ENCODE measurements at regions not wholly inside any gene's neighbourhood (a gene's known extent, or its start where the extent isn't known, plus 50 kb on each side); places are given as distances from the start of the nearest gene placed in this dataset.

GRCh38 chr11:116415095-116415494 lies 357.7 kb downstream of the BUD13 start:
- DNase-seq (ENCODE audit: low spot score): no peak
- in situ Hi-C loops (cut with HindIII; ENCODE audit: low sequenced_read_pairs): no loop called here

DNA sequence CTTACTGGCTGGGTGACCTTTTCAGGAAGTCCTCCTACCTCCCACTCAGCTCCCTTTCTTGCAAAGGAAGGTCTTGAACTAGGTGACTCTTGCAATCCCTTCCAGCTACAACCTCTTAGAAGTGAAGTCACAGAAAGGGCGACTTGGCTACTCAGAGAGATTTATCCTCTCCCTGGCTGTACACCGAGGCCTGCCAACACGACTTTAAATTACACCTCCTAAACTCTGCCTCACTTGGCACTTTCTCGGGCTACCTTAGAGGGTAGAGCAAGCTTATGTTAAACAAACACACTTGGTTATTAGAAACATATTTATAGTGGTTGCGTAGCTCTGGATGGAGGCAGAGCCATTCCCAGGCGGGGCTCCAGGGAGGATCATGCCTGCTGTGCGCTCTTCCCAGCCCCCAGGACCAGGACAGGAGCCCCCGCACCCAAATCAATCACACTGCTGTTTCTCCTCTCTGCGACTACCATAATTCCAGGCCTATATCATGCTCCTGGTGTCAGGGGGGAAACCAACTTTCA lies 358.4 kb downstream of the BUD13 start:
- in situ Hi-C loops (cut with HindIII; ENCODE audit: low sequenced_read_pairs): no loop called here
- DNase-seq (ENCODE audit: low spot score): no peak

GRCh38 chr11:116413301-116414242 lies 359.2 kb downstream of the BUD13 start:
- in situ Hi-C loops (cut with HindIII; ENCODE audit: low sequenced_read_pairs): no loop called here

DNA sequence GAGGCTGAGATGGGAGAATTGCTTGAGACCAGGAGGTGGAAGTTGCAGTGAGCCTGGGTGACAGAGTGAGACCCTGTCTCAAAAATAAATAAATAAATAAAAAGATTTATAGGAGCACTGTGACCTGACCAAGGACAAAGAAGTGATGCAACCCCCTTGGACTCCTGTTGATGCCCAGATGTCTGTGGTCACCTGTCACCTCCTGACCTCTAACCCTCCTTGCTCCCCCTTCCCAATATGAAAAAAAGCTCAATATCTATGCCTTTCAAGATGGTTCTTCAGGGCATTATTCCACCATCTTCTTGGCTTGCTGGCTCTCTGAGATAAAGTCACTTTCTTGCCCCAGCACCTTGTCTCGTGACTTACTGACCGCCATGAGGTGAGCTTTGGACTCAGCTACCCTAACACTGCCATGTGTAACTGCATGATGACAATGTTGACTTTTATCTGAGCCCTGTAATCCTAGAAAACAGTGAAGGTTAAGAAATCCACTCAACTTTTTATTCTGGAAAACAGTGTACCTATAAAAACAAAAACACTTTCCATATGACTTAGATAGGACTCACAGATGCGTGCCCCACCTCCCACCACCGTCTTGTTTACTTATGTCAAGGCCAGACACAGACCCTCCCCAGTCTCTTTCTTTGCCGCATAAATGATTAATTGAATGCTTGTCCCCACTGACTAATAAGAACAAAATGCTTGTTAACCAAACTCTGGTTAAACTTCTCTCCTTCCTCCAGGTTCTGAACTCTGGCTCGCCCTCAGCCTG lies 360.5 kb downstream of the BUD13 start:
- DNase-seq (ENCODE audit: low spot score): no peak

More at GRCh38 chr11:116413301-116414242, 359.2 kb downstream of the BUD13 start:
- DNase-seq (ENCODE audit: low spot score): no peak

GRCh38 chr11:116409238-116409637 lies 363.5 kb downstream of the BUD13 start:
- DNase-seq (ENCODE audit: low spot score): no peak
- in situ Hi-C loops (cut with HindIII; ENCODE audit: low sequenced_read_pairs): no loop called here

More for the DNA sequence above, 360.5 kb downstream of the BUD13 start:
- in situ Hi-C loops (cut with HindIII; ENCODE audit: low sequenced_read_pairs): no loop called here

DNA sequence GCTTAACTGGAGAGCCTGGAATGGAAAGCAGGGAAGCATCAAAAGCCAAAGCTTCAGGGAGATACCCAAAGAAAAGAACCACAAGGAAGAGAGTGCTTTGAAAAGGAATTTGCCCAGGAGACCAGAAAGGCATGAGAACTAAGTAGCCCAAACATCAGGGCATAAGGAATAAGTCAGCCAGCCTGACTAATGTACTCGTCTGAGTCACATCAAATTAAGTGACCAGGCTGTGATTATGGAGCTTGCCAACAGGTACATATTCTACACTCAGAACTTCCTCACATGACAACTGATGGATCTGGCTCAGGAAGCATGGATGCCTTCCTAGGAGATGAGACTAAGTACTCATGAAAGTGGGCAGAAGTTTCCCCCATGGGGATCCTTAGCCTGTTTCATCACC lies 366.7 kb downstream of the BUD13 start:
- no peak for DNase-seq (ENCODE audit: low spot score)
- in situ Hi-C loops (cut with HindIII; ENCODE audit: low sequenced_read_pairs): no loop called here

DNA sequence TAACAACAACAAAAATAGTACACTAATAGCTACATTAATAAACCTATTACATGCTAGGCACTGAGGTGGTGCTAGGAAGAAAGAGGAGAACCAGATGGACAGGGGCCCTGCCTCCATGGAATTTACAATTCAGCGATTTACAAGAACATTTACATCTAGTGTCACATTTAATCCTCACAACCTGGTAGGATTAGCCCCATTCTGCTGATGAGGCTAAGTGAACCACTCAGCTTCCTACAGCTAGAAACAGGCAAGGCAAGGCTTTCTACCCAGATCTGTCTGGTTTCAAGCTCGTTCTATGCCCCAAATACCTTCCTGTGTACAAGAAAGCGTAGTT lies 368.4 kb downstream of the BUD13 start:
- no peak for DNase-seq (ENCODE audit: low spot score)
- in situ Hi-C loops (cut with HindIII; ENCODE audit: low sequenced_read_pairs): no loop called here

DNA sequence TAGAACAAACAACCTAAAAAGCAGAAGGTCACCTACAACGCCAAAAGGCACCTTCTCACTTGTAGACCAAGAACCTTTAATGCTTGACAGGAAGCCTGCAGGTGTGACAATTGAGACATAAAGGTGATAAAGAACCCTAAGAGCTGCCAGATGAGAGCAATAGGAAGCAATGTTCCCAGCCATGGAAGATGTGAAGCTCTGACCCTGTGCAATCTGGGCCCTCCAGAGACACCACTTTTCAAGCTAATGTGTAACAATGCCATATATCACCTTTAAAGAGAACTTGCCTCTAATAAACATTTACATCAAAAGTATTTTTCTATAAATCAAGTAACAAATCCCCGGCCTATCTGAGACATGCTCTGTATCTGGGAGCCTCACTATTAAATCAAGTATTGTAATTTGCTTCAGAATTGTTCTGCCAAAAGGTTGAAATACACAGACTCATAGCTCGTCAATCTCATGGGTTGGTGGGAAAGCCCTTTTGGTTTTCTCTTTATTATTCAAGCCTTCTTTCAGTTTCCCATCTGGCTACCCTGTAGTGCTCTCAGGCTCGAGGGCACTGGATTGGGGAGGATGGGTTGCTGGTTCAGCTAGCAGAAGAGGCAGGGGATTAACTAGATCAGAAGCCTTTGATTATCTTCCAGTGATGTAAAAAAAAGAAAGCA lies 368.9 kb downstream of the BUD13 start:
- in situ Hi-C loops (cut with HindIII; ENCODE audit: low sequenced_read_pairs): no loop called here
- DNase-seq (ENCODE audit: low spot score): no peak

DNA sequence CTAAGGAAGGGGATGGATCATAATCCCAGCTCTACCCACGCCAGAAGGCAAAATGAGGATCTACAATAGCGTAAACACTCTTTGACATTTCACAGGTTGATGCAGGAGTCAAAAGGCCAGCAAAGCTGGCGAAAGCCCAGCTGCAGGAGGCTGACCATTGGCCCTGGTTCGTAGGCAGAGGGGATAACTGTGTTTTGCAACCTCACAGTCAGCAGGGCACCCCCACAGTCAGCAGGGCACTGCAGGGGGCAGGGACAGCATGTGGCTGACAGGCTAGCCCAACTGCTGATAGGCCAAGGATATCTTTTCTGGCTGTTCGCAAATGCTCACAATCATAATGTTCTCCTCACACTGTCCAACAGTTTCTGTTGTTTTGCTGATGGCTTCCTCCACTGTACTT lies 372.7 kb downstream of the BUD13 start:
- in situ Hi-C loops (cut with HindIII; ENCODE audit: low sequenced_read_pairs): no loop called here
- peak; percentile 26 for DNase-seq (ENCODE audit: low spot score)

DNA sequence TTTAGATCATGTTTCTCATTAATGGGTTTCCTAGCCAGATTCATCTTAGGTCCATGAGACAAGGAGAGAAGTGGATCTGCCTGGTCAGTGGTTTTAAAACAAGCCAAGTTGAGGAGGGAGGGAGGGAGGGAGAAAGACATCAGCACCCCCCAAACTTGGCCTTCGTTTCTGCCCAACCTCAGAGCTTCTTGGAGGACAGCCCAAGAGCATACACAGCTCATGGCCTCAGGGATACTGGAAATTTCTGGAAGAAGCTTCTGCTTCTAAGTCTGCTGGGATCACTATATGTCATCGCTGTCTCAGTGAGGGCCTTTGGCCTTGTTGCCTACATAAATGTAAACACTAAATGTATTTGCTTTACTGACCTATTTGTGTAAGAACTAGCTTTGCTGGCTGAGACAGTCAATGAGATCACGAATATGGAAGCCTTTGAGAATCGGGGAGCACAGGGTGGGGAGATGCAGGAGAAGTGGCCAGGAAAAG lies 375.1 kb downstream of the BUD13 start:
- in situ Hi-C loops (cut with HindIII; ENCODE audit: low sequenced_read_pairs): no loop called here
- DNase-seq (ENCODE audit: low spot score): peak; percentile 26

GRCh38 chr11:116396331-116396730 lies 376.5 kb downstream of the BUD13 start:
- DNase-seq (ENCODE audit: low spot score): no peak
- in situ Hi-C loops (cut with HindIII; ENCODE audit: low sequenced_read_pairs): no loop called here

- in situ Hi-C loops (cut with HindIII; ENCODE audit: low sequenced_read_pairs): no loop called here
- DNase-seq (ENCODE audit: low spot score): no peak
Observed at GRCh38 chr11:116394022-116394421, 378.8 kb downstream of the BUD13 start.

- DNase-seq (ENCODE audit: low spot score): no peak
- in situ Hi-C loops (cut with HindIII; ENCODE audit: low sequenced_read_pairs): no loop called here
Observed at GRCh38 chr11:116390963-116391362, 381.8 kb downstream of the BUD13 start.

GRCh38 chr11:116388146-116388545 lies 384.6 kb downstream of the BUD13 start:
- in situ Hi-C loops (cut with HindIII; ENCODE audit: low sequenced_read_pairs): no loop called here
- DNase-seq (ENCODE audit: low spot score): no peak

GRCh38 chr11:116387641-116388040 lies 385.1 kb downstream of the BUD13 start:
- DNase-seq (ENCODE audit: low spot score): no peak
- in situ Hi-C loops (cut with HindIII; ENCODE audit: low sequenced_read_pairs): no loop called here

DNA sequence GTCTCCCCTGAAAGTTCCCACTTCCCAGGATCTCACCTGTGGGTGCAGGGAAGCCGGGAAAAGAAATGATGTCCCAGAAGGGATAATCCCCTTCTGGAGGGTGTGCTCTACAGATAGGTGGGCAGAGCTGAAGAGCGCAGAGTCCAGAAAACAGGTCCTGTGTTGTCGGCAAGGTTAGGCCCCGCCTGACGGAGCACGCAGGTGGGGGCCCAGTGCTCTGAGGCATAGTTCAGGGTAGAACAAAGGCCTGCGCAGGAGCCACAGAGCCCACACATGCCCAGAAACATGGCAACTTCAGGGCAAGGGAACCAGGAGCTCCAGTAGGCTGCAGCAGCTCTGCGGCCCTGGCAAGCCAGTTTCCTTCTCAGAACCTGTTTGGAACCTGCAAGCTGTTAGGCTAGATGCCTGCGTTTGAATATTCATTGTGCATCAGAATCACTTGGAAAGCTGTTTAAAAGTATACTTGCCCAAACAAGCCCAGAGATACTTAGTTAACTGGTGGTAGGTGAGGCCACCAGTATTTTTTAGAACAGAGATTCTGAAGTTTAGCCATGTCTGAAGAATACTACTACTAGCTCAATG lies 386.6 kb downstream of the BUD13 start:
- in situ Hi-C loops (cut with HindIII; ENCODE audit: low sequenced_read_pairs): no loop called here
- DNase-seq (ENCODE audit: low spot score): peak; percentile 47

GRCh38 chr11:116384876-116385275 lies 387.9 kb downstream of the BUD13 start:
- in situ Hi-C loops (cut with HindIII; ENCODE audit: low sequenced_read_pairs): no loop called here
- peak; percentile 69 for DNase-seq (ENCODE audit: low spot score)

GRCh38 chr11:116384407-116384806 lies 388.4 kb downstream of the BUD13 start:
- DNase-seq (ENCODE audit: low spot score): no peak
- in situ Hi-C loops (cut with HindIII; ENCODE audit: low sequenced_read_pairs): no loop called here

- no peak for DNase-seq (ENCODE audit: low spot score)
- in situ Hi-C loops (cut with HindIII; ENCODE audit: low sequenced_read_pairs): no loop called here
Observed at GRCh38 chr11:116379185-116379828, 393.5 kb downstream of the BUD13 start.

Measured in G401 (cell line).